ENCODE measurements at regions not wholly inside any gene's neighbourhood (a gene's known extent, or its start where the extent isn't known, plus 50 kb on each side); places are given as distances from the start of the nearest gene placed in this dataset.

GRCh38 chr18:30858560-30858959 is 184.0 kb downstream of the DSC3 start:
- ChIA-PET POLR2A (no interaction called here), SMC1A (ENCODE audit: uncharacterized antibody, unreplicated experiment) (interaction anchor here (1.1 to 1.4 kb wide), 2 partner anchors 8 to 29 kb away, joined by 3 to 4 read pairs; no protein-coding TSS in a partner anchor), RAD21 (ENCODE audit: unreplicated experiment) (interaction anchor here (0.6 kb wide), 1 partner anchor 754 kb away, joined by 3 read pairs; no protein-coding TSS in a partner anchor), CTCF (no interaction called here)
- no peak overlapping the region for H3K4me3 ChIP-seq
- no peaks in the 10 kb centered on the region for H3K9me3 ChIP-seq (replicated peaks; ENCODE audit: control insufficient read depth, insufficient read depth, low read length)
- H3K27ac ChIP-seq (ENCODE audit: control insufficient read depth, insufficient read depth), result no peak overlapping the region
- no peak overlapping the region for H3K4me2 ChIP-seq (ENCODE audit: control insufficient read depth, insufficient read depth)
- TF ChIP-seq ZBTB11 (CRISPR knock-in tag; IDR thresholded peaks at IDR 0.05) (no peak), RFX5 (IDR thresholded peaks at IDR 0.05; ENCODE audit: low read depth, low read length) (no peak), PAX5 (IDR thresholded peaks at IDR 0.05; ENCODE audit: borderline replicate concordance, low read depth, low read length) (no peak), BHLHE40 (IDR thresholded peaks at IDR 0.05; ENCODE audit: borderline replicate concordance in 1 of 2, low read depth in 2 of 2, low read length in 1 of 2) (no peak), RUNX3 (IDR thresholded peaks at IDR 0.05; ENCODE audit: low read length) (no peak)
- intact Hi-C loops (cut with micrococcal nuclease; ENCODE audit: unreplicated experiment) (no loop called here), in situ Hi-C loops (cut with MboI) (no loop called here)
- DNase-seq (ENCODE audit: low read depth, low spot score), result no peak
- ATAC-seq, result no peak
- no peaks in the 10 kb centered on the region for H3K4me1 ChIP-seq (ENCODE audit: control insufficient read depth, insufficient read depth, low read length)
- H3K79me2 ChIP-seq (ENCODE audit: control insufficient read depth, insufficient read depth, low read length), result no peaks in the 10 kb centered on the region
- WGBS (ENCODE audit: insufficient coverage, insufficient replicate concordance, low lambda C conversion rate, missing lambda C conversion rate), result 45% methylated on average over 2 of the region's 2 CpGs
- BruUV-seq (replicated peaks), result no TSS peak
- H3K36me3 ChIP-seq (ENCODE audit: control insufficient read depth in 2 of 2, insufficient read depth in 2 of 2, low read length in 1 of 2), result no peaks in the 10 kb centered on the region
- no peak for FAIRE-seq
- H4K20me1 ChIP-seq (ENCODE audit: control insufficient read depth, insufficient read depth), result no peaks in the 10 kb centered on the region
- no peak overlapping the region for H2AFZ ChIP-seq (ENCODE audit: control insufficient read depth, low read depth, low read length)
- no peaks in the 10 kb centered on the region for H3K27me3 ChIP-seq (replicated peaks in 1 of 2; ENCODE audit: control insufficient read depth in 2 of 2, insufficient read depth in 2 of 2, low read length in 1 of 2)
- H3K9ac ChIP-seq (ENCODE audit: control insufficient read depth, insufficient read depth, low read length), result no peak overlapping the region
